ENCODE measurements at regions not wholly inside any gene's neighbourhood (a gene's known extent, or its start where the extent isn't known, plus 50 kb on each side); places are given as distances from the start of the nearest gene placed in this dataset.

- TF ChIP-seq, protein P1, sequence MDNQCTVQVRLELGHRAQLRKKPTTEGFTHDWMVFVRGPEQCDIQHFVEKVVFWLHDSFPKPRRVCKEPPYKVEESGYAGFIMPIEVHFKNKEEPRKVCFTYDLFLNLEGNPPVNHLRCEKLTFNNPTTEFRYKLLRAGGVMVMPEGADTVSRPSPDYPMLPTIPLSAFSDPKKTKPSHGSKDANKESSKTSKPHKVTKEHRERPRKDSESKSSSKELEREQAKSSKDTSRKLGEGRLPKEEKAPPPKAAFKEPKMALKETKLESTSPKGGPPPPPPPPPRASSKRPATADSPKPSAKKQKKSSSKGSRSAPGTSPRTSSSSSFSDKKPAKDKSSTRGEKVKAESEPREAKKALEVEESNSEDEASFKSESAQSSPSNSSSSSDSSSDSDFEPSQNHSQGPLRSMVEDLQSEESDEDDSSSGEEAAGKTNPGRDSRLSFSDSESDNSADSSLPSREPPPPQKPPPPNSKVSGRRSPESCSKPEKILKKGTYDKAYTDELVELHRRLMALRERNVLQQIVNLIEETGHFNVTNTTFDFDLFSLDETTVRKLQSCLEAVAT (IDR thresholded peaks at IDR 0.05) = no peak
- TF ChIP-seq NR2C1 (IDR thresholded peaks at IDR 0.05) (no peak), ZNF384 (IDR thresholded peaks at IDR 0.05; ENCODE audit: borderline replicate concordance, low read depth, low read length) (no peak)
Measured at GRCh38 chr6:15032015-15032414, 213.9 kb upstream of the JARID2 start (continued).

DNA sequence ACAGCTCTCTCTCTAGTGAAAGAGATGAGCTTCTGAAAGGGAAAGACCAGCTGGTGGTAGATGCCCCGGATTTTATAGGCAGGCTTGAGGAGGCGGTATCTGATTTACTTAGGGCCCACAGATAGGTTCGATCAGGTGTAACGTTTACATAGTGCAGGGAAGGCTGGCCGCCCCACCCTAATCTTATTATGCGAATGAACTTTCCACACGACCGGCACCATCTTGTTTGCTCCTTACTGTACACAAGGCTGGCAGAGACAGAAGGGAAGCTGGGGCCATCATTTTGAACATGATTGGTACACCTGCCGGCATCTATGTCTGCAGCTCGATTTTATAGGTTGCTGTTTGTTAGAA, 212.0 kb upstream of the JARID2 start:
- intact Hi-C loops (cut with micrococcal nuclease; ENCODE audit: unreplicated experiment) = no loop called here
- H3K36me3 ChIP-seq (ENCODE audit: control insufficient read depth in 2 of 2, insufficient read depth in 2 of 2, low read length in 1 of 2) = no peaks in the 10 kb centered on the region
- POLR2A ChIA-PET = no interaction called here
- no peak overlapping the region; the same call in 1 of the 2 replicates for H2AFZ ChIP-seq (ENCODE audit: control insufficient read depth, low read depth, low read length)
- no peak for TF ChIP-seq WRNIP1 (IDR thresholded peaks at IDR 0.05; ENCODE audit: borderline replicate concordance, low read depth, low read length)
- TF ChIP-seq RAD21 (IDR thresholded peaks at IDR 0.05; ENCODE audit: insufficient read depth, low read depth, low read length) = no peak
- TF ChIP-seq PKNOX1 (IDR thresholded peaks at IDR 0.05) = no peak
- TF ChIP-seq RBBP5 (conservative IDR thresholded peaks at IDR 0.05) = no peak
- TF ChIP-seq GABPA (IDR thresholded peaks at IDR 0.05; ENCODE audit: low read depth) = no peak
- no peak for TF ChIP-seq NR2C2 (IDR thresholded peaks at IDR 0.05; ENCODE audit: borderline replicate concordance, control insufficient read depth, insufficient read length, low read depth)
- no peak for TF ChIP-seq POLR2AphosphoS5 (IDR thresholded peaks at IDR 0.05; ENCODE audit: low read length)
- no peak for TF ChIP-seq IKZF1 (conservative IDR thresholded peaks at IDR 0.05)
- TF ChIP-seq, protein P2, sequence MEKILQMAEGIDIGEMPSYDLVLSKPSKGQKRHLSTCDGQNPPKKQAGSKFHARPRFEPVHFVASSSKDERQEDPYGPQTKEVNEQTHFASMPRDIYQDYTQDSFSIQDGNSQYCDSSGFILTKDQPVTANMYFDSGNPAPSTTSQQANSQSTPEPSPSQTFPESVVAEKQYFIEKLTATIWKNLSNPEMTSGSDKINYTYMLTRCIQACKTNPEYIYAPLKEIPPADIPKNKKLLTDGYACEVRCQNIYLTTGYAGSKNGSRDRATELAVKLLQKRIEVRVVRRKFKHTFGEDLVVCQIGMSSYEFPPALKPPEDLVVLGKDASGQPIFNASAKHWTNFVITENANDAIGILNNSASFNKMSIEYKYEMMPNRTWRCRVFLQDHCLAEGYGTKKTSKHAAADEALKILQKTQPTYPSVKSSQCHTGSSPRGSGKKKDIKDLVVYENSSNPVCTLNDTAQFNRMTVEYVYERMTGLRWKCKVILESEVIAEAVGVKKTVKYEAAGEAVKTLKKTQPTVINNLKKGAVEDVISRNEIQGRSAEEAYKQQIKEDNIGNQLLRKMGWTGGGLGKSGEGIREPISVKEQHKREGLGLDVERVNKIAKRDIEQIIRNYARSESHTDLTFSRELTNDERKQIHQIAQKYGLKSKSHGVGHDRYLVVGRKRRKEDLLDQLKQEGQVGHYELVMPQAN (conservative IDR thresholded peaks at IDR 0.05) = no peak
- TF ChIP-seq ESRRA (IDR thresholded peaks at IDR 0.05; ENCODE audit: low read length) = no peak
- no peak for TF ChIP-seq CHD2 (IDR thresholded peaks at IDR 0.05; ENCODE audit: borderline replicate concordance, low read depth, low read length)
- no peak for TF ChIP-seq MTA2 (IDR thresholded peaks at IDR 0.05; ENCODE audit: low read depth)
- no peak for TF ChIP-seq MEF2A (IDR thresholded peaks at IDR 0.05; ENCODE audit: insufficient read depth, low read depth, low read length)
- TF ChIP-seq TBL1XR1 (IDR thresholded peaks at IDR 0.05; ENCODE audit: low read depth, low read length) = no peak
- TF ChIP-seq MYB (IDR thresholded peaks at IDR 0.05; ENCODE audit: borderline replicate concordance, low read depth, low read length) = no peak
- TF ChIP-seq TCF3 (IDR thresholded peaks at IDR 0.05; ENCODE audit: borderline replicate concordance, insufficient read depth, low read depth, low read length) = no peak
- no peak for TF ChIP-seq SIX5 (IDR thresholded peaks at IDR 0.05; ENCODE audit: low read depth, low read length, severe bottlenecking)
- no peak for TF ChIP-seq SP1 (IDR thresholded peaks at IDR 0.05; ENCODE audit: low read depth, low read length)
- TF ChIP-seq SMARCA5 (IDR thresholded peaks at IDR 0.05) = no peak
- no peak for TF ChIP-seq FOXK2 (IDR thresholded peaks at IDR 0.05)
- H3K4me2 ChIP-seq (ENCODE audit: control insufficient read depth, insufficient read depth) = no peak overlapping the region
- no peak overlapping the region for H3K4me3 ChIP-seq
- H3K79me2 ChIP-seq (ENCODE audit: control insufficient read depth, insufficient read depth, low read length) = no peaks in the 10 kb centered on the region
- in situ Hi-C loops (cut with MboI) = no loop called here
- BruUV-seq (replicated peaks) = no TSS peak
- FAIRE-seq = peak; percentile 27
- CTCF ChIA-PET = no interaction called here
- H3K4me1 ChIP-seq (ENCODE audit: control insufficient read depth, insufficient read depth, low read length) = 0 out of 2 replicates have a peak, but pooled peaks cover 3% of the 10 kb centered on the region
- H4K20me1 ChIP-seq (ENCODE audit: control insufficient read depth, insufficient read depth) = no peaks in the 10 kb centered on the region
- no peak overlapping the region for H3K27ac ChIP-seq (ENCODE audit: control insufficient read depth, insufficient read depth)
- ATAC-seq = no peak
- no peak overlapping the region for H3K9ac ChIP-seq (ENCODE audit: control insufficient read depth, insufficient read depth, low read length)
- SMC1A ChIA-PET (ENCODE audit: uncharacterized antibody, unreplicated experiment) = no interaction called here
- H3K27me3 ChIP-seq (replicated peaks in 1 of 2; ENCODE audit: control insufficient read depth in 2 of 2, insufficient read depth in 2 of 2, low read length in 1 of 2) = no peaks in the 10 kb centered on the region
- RAD21 ChIA-PET (ENCODE audit: unreplicated experiment) = interaction anchor here (1.4 kb wide), 1 partner anchor 9 kb away, joined by 3 read pairs; no protein-coding TSS in a partner anchor
- no peak for DNase-seq (ENCODE audit: low read depth, low spot score)
- H3K9me3 ChIP-seq (replicated peaks; ENCODE audit: control insufficient read depth, insufficient read depth, low read length) = no peaks in the 10 kb centered on the region; the same call in 2 of the 3 replicates
- 45% methylated on average over 10 of the region's 10 CpGs for WGBS (ENCODE audit: insufficient coverage, insufficient replicate concordance, low lambda C conversion rate, missing lambda C conversion rate)

All from GM12878 (cell line).